GM12891 (cell line): ENCODE measurements at regions not wholly inside any gene's neighbourhood (a gene's known extent, or its start where the extent isn't known, plus 50 kb on each side); places are given as distances from the start of the nearest gene placed in this dataset.

Source experiments
- DNase-seq: peaks from one replicate; pipeline ENCODE4 v3.0.0; 2011; ENCODE audit warnings: low spot score; ENCODE audit not compliant: insufficient read length
- FAIRE-seq: peaks from 2 replicates; lab custom pipeline; 2011; peaks lifted over from hg19 to GRCh38; lab: Jason Lieb, UNC
- PAX5 ChIP-seq: IDR thresholded peaks from 2 replicates; pipeline ENCODE4 v1.6.1; 2011; ENCODE audit warnings: low read length, moderate library complexity, mild to moderate bottlenecking; ENCODE audit not compliant: insufficient read depth, severe bottlenecking
- POLR2A ChIP-seq: IDR thresholded peaks from 2 replicates; pipeline ENCODE4 v1.6.1; 2011; ENCODE audit warnings: low read depth, low read length, control low read depth
- POLR2AphosphoS5 ChIP-seq: IDR thresholded peaks from 2 replicates; pipeline ENCODE4 v1.6.1; 2011; ENCODE audit warnings: low read depth, low read length, control low read depth
- POU2F2 ChIP-seq: IDR thresholded peaks from 2 replicates; pipeline ENCODE4 v1.6.1; 2011; ENCODE audit warnings: low read depth, mild to moderate bottlenecking, control low read depth, low read length, moderate library complexity
- SPI1 ChIP-seq: IDR thresholded peaks from 2 replicates; pipeline ENCODE4 v1.6.1; 2011; ENCODE audit warnings: low read depth, low read length, control low read depth
- TAF1 ChIP-seq: IDR thresholded peaks from 2 replicates; pipeline ENCODE4 v1.6.1; 2011; ENCODE audit warnings: low read depth, low read length, control low read depth

- no peak for DNase-seq
- TF ChIP-seq SPI1 (no peak), PAX5 (no peak), POU2F2 (no peak), TAF1 (no peak), POLR2A (no peak), POLR2AphosphoS5 (no peak)
- FAIRE-seq, result no peak
Measured at GRCh38 chr3:10766049-10766705, 49.9 kb upstream of the SLC6A11 start.
